Panc1 (cell line): ENCODE measurements at regions not wholly inside any gene's neighbourhood (a gene's known extent, or its start where the extent isn't known, plus 50 kb on each side); places are given as distances from the start of the nearest gene placed in this dataset.

Experiments used
- ATAC-seq: fragments of 200-7000 bp; cut with Tn5 transposase; 2 replicates; pipeline ENCODE4 v1.9.1; 2020; ENCODE audit warnings: mild to moderate bottlenecking, moderate library complexity
- BruUV-seq: library from RNA; stranded (reverse); fragments of 400-500 nt; replicated peaks from 2 replicates; lab custom pipeline; 2021; lab: Mats Ljungman, UMichigan
- CTCF ChIA-PET: fragments of 300-600 bp; sonication (Branson Sonifier 250); formaldehyde crosslinking; loops from one replicate; lab custom pipeline; 2022; ENCODE audit warnings: antibody characterized with exemption; lab: Charles Lee
- POLR2A ChIA-PET: fragments of 300-600 bp; sonication (Branson Sonifier 250); formaldehyde crosslinking; loops from one replicate; lab custom pipeline; 2022; ENCODE audit warnings: antibody characterized with exemption; lab: Charles Lee
- DNase-seq: peaks from one replicate; pipeline ENCODE4 v3.0.0-alpha.2; 2010; ENCODE audit warnings: low read depth, low spot score
- H3K27ac ChIP-seq: 2 replicates; pipeline ENCODE4 v1.5.1; 2011; ENCODE audit warnings: mild to moderate bottlenecking, low read length, inconsistent platforms
- H3K27me3 ChIP-seq: fragments of 200-500 bp; sonication (Bioruptor generic); 2 replicates; pipeline ENCODE4 v1.6.0; 2014; ENCODE audit warnings: low read length, inconsistent platforms; ENCODE audit not compliant: control insufficient read depth, insufficient read depth
- H3K36me3 ChIP-seq: fragments of 200-500 bp; sonication (Bioruptor generic); 2 replicates; pipeline ENCODE4 v1.5.1; 2014; ENCODE audit warnings: inconsistent platforms, mild to moderate bottlenecking, low read length, moderate library complexity; ENCODE audit not compliant: control insufficient read depth, insufficient read depth
- H3K4me1 ChIP-seq: 2 replicates; pipeline ENCODE4 v1.5.1; 2011; ENCODE audit warnings: inconsistent platforms, mild to moderate bottlenecking, low read length, moderate library complexity; ENCODE audit not compliant: control insufficient read depth, insufficient read depth
- H3K4me3 ChIP-seq, 2 experiments: 2 replicates each; pipeline ENCODE4 v1.5.1; 2011 to 2012; ENCODE audit warnings: low read depth in 2 of 2, low read length in 2 of 2, mild to moderate bottlenecking in 2 of 2, inconsistent platforms in 1 of 2, moderate library complexity in 1 of 2
- H3K9me3 ChIP-seq: fragments of 200-500 bp; sonication (Bioruptor generic); 2 replicates; pipeline ENCODE4 v1.5.1; 2014; ENCODE audit warnings: low read depth, mild to moderate bottlenecking, inconsistent platforms, low read length, moderate library complexity; ENCODE audit not compliant: control insufficient read depth, insufficient read depth
- CTCF ChIP-seq: fragments of 450-650 bp; IDR thresholded peaks from 2 replicates; pipeline ENCODE4 v1.5.1; 2017; ENCODE audit warnings: mild to moderate bottlenecking
- POLR2AphosphoS5 ChIP-seq: IDR thresholded peaks from 2 replicates; pipeline ENCODE4 v1.6.1; 2012; ENCODE audit warnings: mild to moderate bottlenecking, low read depth, low read length, moderate library complexity
- REST ChIP-seq, 2 experiments: IDR thresholded peaks; 2 replicates each; pipeline ENCODE4 v1.6.1; 2011 to 2012; ENCODE audit warnings: low read depth in 2 of 2, control low read depth in 1 of 2, low read length in 1 of 2, mild to moderate bottlenecking in 1 of 2, moderate library complexity in 1 of 2; ENCODE audit not compliant: insufficient read depth in 1 of 2
- SIN3A ChIP-seq: IDR thresholded peaks from 2 replicates; pipeline ENCODE4 v1.6.1; 2012; ENCODE audit warnings: low read depth, mild to moderate bottlenecking, low read length, moderate library complexity, borderline replicate concordance; ENCODE audit not compliant: insufficient read depth
- TCF7L2 ChIP-seq: IDR thresholded peaks from 2 replicates; pipeline ENCODE4 v1.6.1; 2011; ENCODE audit warnings: mild to moderate bottlenecking, low read depth, low read length, inconsistent platforms
- in situ Hi-C: cut with HindIII; loops from 2 replicates; pipeline ENCODE4 v1.10.0; 2016; ENCODE audit warnings: low sequenced_read_pairs, low pct_unique_long_range_greater_than_20kb
- intact Hi-C: fragments of 100-400 bp; cut with micrococcal nuclease; formaldehyde crosslinking; loops from one replicate; pipeline ENCODE4 v1.10.0; 2022; ENCODE audit not compliant: unreplicated experiment

- H3K27ac ChIP-seq = no peak overlapping the region
- intact Hi-C loops (no loop called here), in situ Hi-C loops (no loop called here)
- DNase-seq (no peak), ATAC-seq (no peak)
- no peaks in the 10 kb centered on the region for H3K36me3 ChIP-seq
- BruUV-seq = no TSS peak
- H3K9me3 ChIP-seq = no peaks in the 10 kb centered on the region
- CTCF ChIA-PET = no interaction called here
- H3K4me3 ChIP-seq = no peak overlapping the region
- TF ChIP-seq TCF7L2 = no peak
- TF ChIP-seq REST (IDR thresholded peaks at IDR 0.05; ENCODE audit: insufficient read depth in 1 of 2, low read depth in 2 of 2, low read length in 1 of 2) = no peak
- TF ChIP-seq CTCF = no peak
- no peak for TF ChIP-seq POLR2AphosphoS5
- no peak for TF ChIP-seq SIN3A
- H3K27me3 ChIP-seq = no peaks in the 10 kb centered on the region
- POLR2A ChIA-PET = no interaction called here
- no peaks in the 10 kb centered on the region for H3K4me1 ChIP-seq
These were observed 412.0 kb upstream of the CDH5 start for GRCh38 chr16:65954446-65954845.

- Histone ChIP-seq H3K9me3 (no peaks in the 10 kb centered on the region), H3K4me3 (no peak overlapping the region), H3K4me1 (no peaks in the 10 kb centered on the region), H3K27me3 (no peaks in the 10 kb centered on the region), H3K27ac (no peak overlapping the region), H3K36me3 (no peaks in the 10 kb centered on the region)
- ChIA-PET CTCF (no interaction called here), POLR2A (no interaction called here)
- in situ Hi-C loops = no loop called here
- DNase-seq (no peak), ATAC-seq (no peak)
- intact Hi-C loops = no loop called here
- no TSS peak for BruUV-seq
- TF ChIP-seq REST (IDR thresholded peaks at IDR 0.05; ENCODE audit: insufficient read depth in 1 of 2, low read depth in 2 of 2, low read length in 1 of 2) (no peak), TCF7L2 (no peak), CTCF (no peak), POLR2AphosphoS5 (no peak), SIN3A (no peak)
These were observed 416.3 kb upstream of the CDH5 start for GRCh38 chr16:65950211-65950610.
